SK-N-SH treated with all-trans-retinoic acid at 6 μM for 48 hours (cell line): ENCODE measurements at regions not wholly inside any gene's neighbourhood (a gene's known extent, or its start where the extent isn't known, plus 50 kb on each side); places are given as distances from the start of the nearest gene placed in this dataset.

Experiments
- ARNTL ChIP-seq: fragments of 450-650 bp; formaldehyde crosslinking; IDR thresholded peaks from 2 replicates; pipeline ENCODE4 v1.5.0; 2020; ENCODE audit warnings: low read depth, mild to moderate bottlenecking, moderate library complexity, borderline replicate concordance
- CREB5 ChIP-seq: fragments of 250-450 bp; sonication (Bioruptor Pico); IDR thresholded peaks from 2 replicates; pipeline ENCODE4 v1.5.1; 2020; ENCODE audit warnings: low read depth, mild to moderate bottlenecking, moderate library complexity
- CSDC2 ChIP-seq: fragments of 250-450 bp; sonication (Bioruptor Pico); IDR thresholded peaks from 2 replicates; pipeline ENCODE4 v1.5.0; 2020; ENCODE audit warnings: mild to moderate bottlenecking, moderate library complexity
- CSRNP3 ChIP-seq: fragments of 250-450 bp; sonication (Bioruptor Pico); IDR thresholded peaks from 2 replicates; pipeline ENCODE4 v1.5.1; 2021; ENCODE audit warnings: mild to moderate bottlenecking, moderate library complexity
- RARB ChIP-seq: fragments of 250-450 bp; sonication (Bioruptor Pico); IDR thresholded peaks from 2 replicates; pipeline ENCODE4 v1.8.0; 2021; ENCODE audit warnings: mild to moderate bottlenecking, moderate library complexity
- TSHZ2 ChIP-seq: fragments of 250-450 bp; sonication (Bioruptor Pico); IDR thresholded peaks from 2 replicates; pipeline ENCODE4 v1.5.0; 2020; ENCODE audit warnings: mild to moderate bottlenecking, moderate library complexity
- ZFP3 ChIP-seq: fragments of 250-450 bp; sonication (Bioruptor Pico); IDR thresholded peaks from 2 replicates; pipeline ENCODE4 v1.5.0; 2020; ENCODE audit warnings: mild to moderate bottlenecking, moderate library complexity
- ZFP30 ChIP-seq: fragments of 450-650 bp; formaldehyde crosslinking; IDR thresholded peaks from 2 replicates; pipeline ENCODE4 v1.5.0; 2022; ENCODE audit warnings: mild to moderate bottlenecking, moderate library complexity
- ZNF70 ChIP-seq: fragments of 450-650 bp; formaldehyde crosslinking; IDR thresholded peaks from 2 replicates; pipeline ENCODE4 v1.5.0; 2020; ENCODE audit warnings: mild to moderate bottlenecking, moderate library complexity
- ZNF8 ChIP-seq: fragments of 450-650 bp; formaldehyde crosslinking; IDR thresholded peaks from 2 replicates; pipeline ENCODE4 v1.5.0; 2020; ENCODE audit warnings: mild to moderate bottlenecking, moderate library complexity

DNA sequence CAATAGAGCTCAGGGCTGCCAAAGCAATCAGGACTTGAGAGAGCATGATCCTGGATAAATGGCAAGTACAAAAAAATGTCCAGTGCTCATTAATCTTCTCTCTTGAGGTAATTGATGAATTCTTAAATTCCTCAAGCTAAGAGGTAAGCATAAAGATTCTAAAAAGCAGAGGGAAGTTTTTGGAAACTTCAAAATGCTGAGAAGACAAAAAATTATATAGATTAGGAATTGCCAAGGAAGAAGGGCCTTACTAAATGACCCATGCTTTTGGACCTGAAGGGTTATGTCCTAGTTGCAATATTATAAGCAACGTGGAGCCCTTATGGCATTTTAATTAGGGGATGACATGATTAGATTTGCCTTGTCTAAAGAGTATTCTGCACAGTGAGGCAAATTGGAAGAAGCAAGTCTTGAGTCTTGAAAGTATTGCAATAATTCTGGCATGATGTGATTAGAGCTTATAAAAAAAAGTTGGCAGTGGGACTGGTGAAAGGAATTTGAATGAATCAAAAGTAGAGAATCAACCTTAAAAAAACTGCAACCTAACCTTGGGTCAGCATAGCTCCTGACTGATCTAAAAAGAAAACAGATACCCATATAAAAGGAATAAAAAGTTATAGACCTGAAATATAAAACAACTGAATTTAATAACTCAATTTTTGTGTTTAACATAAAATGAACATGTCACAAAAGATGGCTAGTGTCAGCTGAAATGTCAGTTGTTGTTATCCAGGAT is 323.8 kb upstream of the ARRDC3 start:
- TF ChIP-seq CSRNP3 (CRISPR knock-in tag) (no peak), ARNTL (CRISPR knock-in tag) (no peak), CREB5 (CRISPR knock-in tag) (peak; percentile 82; the same call in 1 of the 2 replicates), TSHZ2 (CRISPR knock-in tag) (no peak), ZNF70 (CRISPR knock-in tag) (no peak), ZNF8 (CRISPR knock-in tag) (no peak), RARB (no peak; the same call in 1 of the 2 replicates), CSDC2 (CRISPR knock-in tag) (no peak), ZFP30 (CRISPR knock-in tag) (no peak), ZFP3 (CRISPR knock-in tag) (0 out of 2 replicates have a peak, but pooled peaks have one; percentile 16)
